DOHH2 (cell line): ENCODE measurements at regions not wholly inside any gene's neighbourhood (a gene's known extent, or its start where the extent isn't known, plus 50 kb on each side); places are given as distances from the start of the nearest gene placed in this dataset.

Source experiments
- H3F3A ChIP-seq: fragments of 200-600 bp; sonication (generic), shearing (Covaris generic); 2 replicates; pipeline ENCODE4 v1.6.0; 2016; ENCODE audit warnings: antibody characterized with exemption, mild to moderate bottlenecking; ENCODE audit not compliant: control insufficient read depth, insufficient read depth
- H3K27ac ChIP-seq: fragments of 200-600 bp; sonication (generic); 2 replicates; pipeline ENCODE4 v1.5.1; 2014; ENCODE audit warnings: low read depth, mild to moderate bottlenecking, low read length, moderate library complexity
- H3K27me3 ChIP-seq: fragments of 200-600 bp; sonication (generic); 2 replicates; pipeline ENCODE4 v1.6.1; 2014; ENCODE audit warnings: mild to moderate bottlenecking, low read length, mixed read lengths; ENCODE audit not compliant: control insufficient read depth
- H3K36me3 ChIP-seq: fragments of 200-600 bp; sonication (generic); 2 replicates; pipeline ENCODE4 v1.6.1; 2014; ENCODE audit warnings: mild to moderate bottlenecking, low read length, moderate library complexity, mixed read lengths; ENCODE audit not compliant: control insufficient read depth
- H3K4me1 ChIP-seq: fragments of 200-600 bp; sonication (generic); 2 replicates; pipeline ENCODE4 v1.6.1; 2014; ENCODE audit warnings: mild to moderate bottlenecking, low read length, mixed read lengths; ENCODE audit not compliant: control insufficient read depth
- H3K4me2 ChIP-seq: fragments of 200-600 bp; sonication (generic); 2 replicates; pipeline ENCODE4 v1.6.0; 2014; ENCODE audit warnings: mild to moderate bottlenecking, low read length, moderate library complexity
- H3K4me3 ChIP-seq: fragments of 200-600 bp; sonication (generic); 2 replicates; pipeline ENCODE4 v1.5.1; 2014; ENCODE audit warnings: mild to moderate bottlenecking, low read length, mixed read lengths
- H3K79me2 ChIP-seq: fragments of 200-600 bp; sonication (generic); 2 replicates; pipeline ENCODE4 v1.6.1; 2014; ENCODE audit warnings: mild to moderate bottlenecking, low read length, mixed read lengths; ENCODE audit not compliant: control insufficient read depth
- H3K9me2 ChIP-seq: fragments of 200-600 bp; sonication (generic); replicated peaks from 2 replicates; pipeline ENCODE4 v1.6.1; 2014; ENCODE audit warnings: mild to moderate bottlenecking, low read length, mixed read lengths; ENCODE audit not compliant: control insufficient read depth
- H3K9me3 ChIP-seq: fragments of 200-600 bp; sonication (generic); 2 replicates; pipeline ENCODE4 v1.6.1; 2014; ENCODE audit warnings: antibody characterized with exemption, low read length, mixed read lengths; ENCODE audit not compliant: control insufficient read depth, insufficient read depth
- H4K20me1 ChIP-seq: fragments of 200-600 bp; sonication (generic); 2 replicates; pipeline ENCODE4 v1.6.0; 2014; ENCODE audit warnings: low read depth, mild to moderate bottlenecking, antibody characterized with exemption, low read length, moderate library complexity; ENCODE audit not compliant: control insufficient read depth, insufficient read depth
- CTCF ChIP-seq: fragments of 200-600 bp; sonication (generic); IDR thresholded peaks from one replicate; pipeline ENCODE4 v1.5.1; 2014; ENCODE audit warnings: antibody characterized with exemption, mild to moderate bottlenecking, low read depth, low read length; ENCODE audit not compliant: poor library complexity, severe bottlenecking
- EZH2phosphoT487 ChIP-seq: fragments of 200-600 bp; sonication (generic); IDR thresholded peaks from 2 replicates; pipeline ENCODE4 v1.6.1; 2017; ENCODE audit warnings: borderline replicate concordance, mild to moderate bottlenecking, antibody characterized with exemption, low read length, moderate library complexity, mixed read lengths

- H3K9me3 ChIP-seq, result no peaks in the 10 kb centered on the region
- H3K4me3 ChIP-seq, result no peak overlapping the region
- H3F3A ChIP-seq, result no peaks in the 10 kb centered on the region
- no peaks in the 10 kb centered on the region for H3K4me1 ChIP-seq
- H3K9me2 ChIP-seq, result no peaks in the 10 kb centered on the region
- H3K4me2 ChIP-seq, result no peak overlapping the region
- no peaks in the 10 kb centered on the region for H3K79me2 ChIP-seq
- no peaks in the 10 kb centered on the region for H3K36me3 ChIP-seq
- H3K27ac ChIP-seq, result no peak overlapping the region
- TF ChIP-seq EZH2phosphoT487 (no peak), CTCF (no peak)
- no peaks in the 10 kb centered on the region for H4K20me1 ChIP-seq
- H3K27me3 ChIP-seq, result 0 out of 2 replicates have a peak, but pooled peaks cover under 1% of the 10 kb centered on the region
Measured at GRCh38 chr10:93222211-93222754, 148.6 kb downstream of the CYP26A1 start.

GRCh38 chr10:93222876-93223275 lies 149.2 kb downstream of the CYP26A1 start:
- H3K27me3 ChIP-seq, result 0 out of 2 replicates have a peak, but pooled peaks cover 2% of the 10 kb centered on the region
- H3F3A ChIP-seq, result no peaks in the 10 kb centered on the region
- no peak overlapping the region for H3K27ac ChIP-seq
- no peak overlapping the region for H3K4me2 ChIP-seq
- H3K4me1 ChIP-seq, result no peaks in the 10 kb centered on the region
- TF ChIP-seq EZH2phosphoT487, result no peak
- no peak for TF ChIP-seq CTCF
- H3K9me3 ChIP-seq, result no peaks in the 10 kb centered on the region
- H3K9me2 ChIP-seq, result no peaks in the 10 kb centered on the region
- H3K79me2 ChIP-seq, result no peaks in the 10 kb centered on the region
- no peak overlapping the region for H3K4me3 ChIP-seq
- H3K36me3 ChIP-seq, result no peaks in the 10 kb centered on the region
- no peaks in the 10 kb centered on the region for H4K20me1 ChIP-seq

GRCh38 chr10:93223336-93223735 lies 149.6 kb downstream of the CYP26A1 start:
- TF ChIP-seq CTCF (no peak), EZH2phosphoT487 (no peak)
- H4K20me1 ChIP-seq, result no peaks in the 10 kb centered on the region
- no peaks in the 10 kb centered on the region for H3K79me2 ChIP-seq

More at GRCh38 chr10:93223336-93223735, 149.6 kb downstream of the CYP26A1 start:
- Histone ChIP-seq H3F3A (no peaks in the 10 kb centered on the region), H3K9me3 (no peaks in the 10 kb centered on the region), H3K36me3 (no peaks in the 10 kb centered on the region), H3K27me3 (0 out of 2 replicates have a peak, but pooled peaks cover 2% of the 10 kb centered on the region), H3K4me3 (no peak overlapping the region), H3K4me1 (no peaks in the 10 kb centered on the region), H3K27ac (no peak overlapping the region), H3K9me2 (no peaks in the 10 kb centered on the region), H3K4me2 (no peak overlapping the region)
